ENCODE measurements at regions not wholly inside any gene's neighbourhood (a gene's known extent, or its start where the extent isn't known, plus 50 kb on each side); places are given as distances from the start of the nearest gene placed in this dataset.

DNA sequence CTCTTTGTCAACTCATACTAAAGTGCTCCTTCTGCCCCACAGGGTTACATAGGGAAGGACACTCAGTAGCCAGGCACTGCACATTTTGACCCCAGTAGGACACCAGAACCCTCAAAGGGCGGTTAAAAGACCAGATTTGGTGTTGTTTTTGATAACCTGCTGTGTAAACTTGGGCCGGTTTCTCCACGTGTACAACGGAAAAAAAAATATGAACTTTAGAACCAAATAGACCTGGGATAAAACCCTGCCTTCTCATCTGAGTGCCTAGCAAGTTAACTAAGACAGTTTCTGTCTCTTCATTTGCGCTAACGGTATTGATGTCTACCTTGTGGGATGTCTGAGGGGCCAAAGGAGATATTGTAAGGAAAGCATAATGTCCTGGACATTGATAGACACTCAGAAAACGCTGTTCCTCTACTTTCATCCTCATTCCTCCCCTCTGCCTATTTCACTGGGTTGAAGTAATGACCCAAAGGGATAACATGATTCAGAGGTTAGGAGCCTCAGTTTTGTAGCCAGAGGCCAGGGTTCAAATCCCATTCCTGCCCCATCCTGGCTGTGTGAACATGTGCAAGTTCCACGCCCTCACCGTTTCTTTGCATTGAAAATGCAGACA lies 155.9 kb upstream of the LPP start:
- 87% methylated on average over 9 of the region's 9 CpGs for WGBS, 2 donors

DNA sequence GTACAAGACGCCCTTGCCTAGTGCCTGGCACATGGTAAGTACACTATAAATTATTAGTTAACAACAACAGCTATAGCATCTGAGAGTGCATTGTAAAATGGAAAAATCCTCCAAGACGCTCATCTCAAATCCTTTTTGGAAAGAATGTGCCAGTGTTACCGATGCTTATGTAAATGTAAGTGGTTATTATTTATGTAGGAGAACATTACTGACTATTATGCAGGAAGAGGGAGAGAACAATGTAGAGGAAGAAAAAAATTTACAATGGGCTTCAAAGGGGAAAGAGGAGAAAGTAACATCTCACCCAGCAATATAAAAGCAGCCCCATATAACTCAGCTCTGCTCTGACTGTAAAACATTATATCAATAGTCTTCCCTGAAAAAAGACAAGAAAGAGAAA lies 155.3 kb upstream of the LPP start:
- Histone ChIP-seq H3K4me3 (no peak overlapping the region), H3K9me3 (no peaks in the 10 kb centered on the region), H3K27me3 (no peaks in the 10 kb centered on the region), H3K4me1 (no peaks in the 10 kb centered on the region), H3K36me3 (ENCODE audit: low read depth, missing control alignments) (no peaks in the 10 kb centered on the region), H3K27ac (no peak overlapping the region)
- 89 to 91% methylated on average over 3 of the region's 3 CpGs for WGBS, 2 donors
- DNase-seq, result no peak
- intact Hi-C loops (cut with DNase I; ENCODE audit: low total_unique reads), result no loop called here
- TF ChIP-seq, protein P1, sequence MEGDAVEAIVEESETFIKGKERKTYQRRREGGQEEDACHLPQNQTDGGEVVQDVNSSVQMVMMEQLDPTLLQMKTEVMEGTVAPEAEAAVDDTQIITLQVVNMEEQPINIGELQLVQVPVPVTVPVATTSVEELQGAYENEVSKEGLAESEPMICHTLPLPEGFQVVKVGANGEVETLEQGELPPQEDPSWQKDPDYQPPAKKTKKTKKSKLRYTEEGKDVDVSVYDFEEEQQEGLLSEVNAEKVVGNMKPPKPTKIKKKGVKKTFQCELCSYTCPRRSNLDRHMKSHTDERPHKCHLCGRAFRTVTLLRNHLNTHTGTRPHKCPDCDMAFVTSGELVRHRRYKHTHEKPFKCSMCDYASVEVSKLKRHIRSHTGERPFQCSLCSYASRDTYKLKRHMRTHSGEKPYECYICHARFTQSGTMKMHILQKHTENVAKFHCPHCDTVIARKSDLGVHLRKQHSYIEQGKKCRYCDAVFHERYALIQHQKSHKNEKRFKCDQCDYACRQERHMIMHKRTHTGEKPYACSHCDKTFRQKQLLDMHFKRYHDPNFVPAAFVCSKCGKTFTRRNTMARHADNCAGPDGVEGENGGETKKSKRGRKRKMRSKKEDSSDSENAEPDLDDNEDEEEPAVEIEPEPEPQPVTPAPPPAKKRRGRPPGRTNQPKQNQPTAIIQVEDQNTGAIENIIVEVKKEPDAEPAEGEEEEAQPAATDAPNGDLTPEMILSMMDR (IDR thresholded peaks at IDR 0.05), result no peak
- no peak for TF ChIP-seq POLR2A (IDR thresholded peaks at IDR 0.05)

More for the DNA sequence above, 155.9 kb upstream of the LPP start:
- intact Hi-C loops (cut with DNase I; ENCODE audit: low total_unique reads), result no loop called here
- Histone ChIP-seq H3K4me1 (no peaks in the 10 kb centered on the region), H3K9me3 (no peaks in the 10 kb centered on the region), H3K4me3 (no peak overlapping the region), H3K27me3 (no peaks in the 10 kb centered on the region), H3K27ac (no peak overlapping the region), H3K36me3 (ENCODE audit: low read depth, missing control alignments) (no peaks in the 10 kb centered on the region)
- no peak for DNase-seq
- TF ChIP-seq, protein P1 (IDR thresholded peaks at IDR 0.05), result no peak
- no peak for TF ChIP-seq POLR2A (IDR thresholded peaks at IDR 0.05)

DNA sequence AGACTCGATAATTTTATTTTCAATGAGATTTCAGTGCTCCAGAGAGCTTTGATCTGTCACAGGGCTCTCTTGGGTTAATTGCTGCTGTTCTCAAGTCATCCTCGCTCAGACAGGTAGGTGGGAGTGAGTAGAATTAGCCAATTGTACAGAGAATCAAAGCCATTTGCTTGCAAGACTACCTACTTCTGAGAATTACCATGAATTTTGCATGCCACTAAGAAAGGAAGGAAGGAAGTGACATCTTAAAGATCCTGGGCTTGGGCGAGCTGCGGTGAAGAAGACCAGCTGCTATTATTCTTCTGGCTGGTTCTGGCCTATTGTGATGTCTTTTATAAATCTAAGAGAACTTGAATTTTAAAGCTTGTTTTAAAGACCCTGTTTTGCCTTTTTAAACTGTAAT lies 154.1 kb upstream of the LPP start:
- WGBS, 2 donors, result 73 to 84% methylated on average over 4 of the region's 4 CpGs
- no peak overlapping the region for H3K27ac ChIP-seq

DNA sequence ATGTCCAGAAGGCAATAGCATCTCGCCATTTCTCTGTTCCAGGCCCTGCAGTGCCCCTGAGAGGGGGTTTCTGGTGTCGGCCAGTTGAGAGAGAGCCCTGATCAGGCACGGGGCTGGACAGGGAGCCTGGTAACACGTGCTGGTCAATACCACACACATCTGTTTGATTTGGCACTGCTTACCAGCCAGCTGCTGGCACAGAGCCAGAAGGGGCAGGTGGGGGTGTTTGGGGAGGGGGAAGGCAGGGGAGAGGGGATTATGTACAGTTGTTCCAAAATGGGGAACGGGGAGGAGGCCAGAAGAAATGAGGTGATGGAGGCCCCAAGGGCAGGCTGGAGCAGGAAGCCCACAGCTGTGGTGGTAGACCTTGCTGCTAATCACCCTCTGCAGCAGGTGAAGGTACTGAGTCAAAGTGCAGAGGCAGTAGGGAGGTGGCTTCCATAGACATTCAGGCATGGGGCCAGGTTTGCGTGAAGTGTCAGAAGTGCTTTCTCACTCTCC lies 153.5 kb upstream of the LPP start:
- Histone ChIP-seq H3K36me3 (ENCODE audit: low read depth, missing control alignments) (no peaks in the 10 kb centered on the region), H3K9me3 (no peaks in the 10 kb centered on the region), H3K27ac (no peak overlapping the region), H3K4me3 (no peak overlapping the region), H3K4me1 (no peaks in the 10 kb centered on the region), H3K27me3 (no peaks in the 10 kb centered on the region)
- TF ChIP-seq, protein P1 (IDR thresholded peaks at IDR 0.05), result no peak
- TF ChIP-seq POLR2A (IDR thresholded peaks at IDR 0.05), result no peak
- WGBS, 2 donors, result 66 to 67% methylated on average over 6 of the region's 6 CpGs
- DNase-seq, result no peak
- intact Hi-C loops (cut with DNase I; ENCODE audit: low total_unique reads), result no loop called here

More for the DNA sequence above, 154.1 kb upstream of the LPP start:
- TF ChIP-seq, protein P1 (IDR thresholded peaks at IDR 0.05), result no peak
- TF ChIP-seq POLR2A (IDR thresholded peaks at IDR 0.05), result no peak
- Histone ChIP-seq H3K27me3 (no peaks in the 10 kb centered on the region), H3K4me3 (no peak overlapping the region), H3K9me3 (no peaks in the 10 kb centered on the region), H3K36me3 (ENCODE audit: low read depth, missing control alignments) (no peaks in the 10 kb centered on the region), H3K4me1 (no peaks in the 10 kb centered on the region)
- intact Hi-C loops (cut with DNase I; ENCODE audit: low total_unique reads), result no loop called here
- no peak for DNase-seq

DNA sequence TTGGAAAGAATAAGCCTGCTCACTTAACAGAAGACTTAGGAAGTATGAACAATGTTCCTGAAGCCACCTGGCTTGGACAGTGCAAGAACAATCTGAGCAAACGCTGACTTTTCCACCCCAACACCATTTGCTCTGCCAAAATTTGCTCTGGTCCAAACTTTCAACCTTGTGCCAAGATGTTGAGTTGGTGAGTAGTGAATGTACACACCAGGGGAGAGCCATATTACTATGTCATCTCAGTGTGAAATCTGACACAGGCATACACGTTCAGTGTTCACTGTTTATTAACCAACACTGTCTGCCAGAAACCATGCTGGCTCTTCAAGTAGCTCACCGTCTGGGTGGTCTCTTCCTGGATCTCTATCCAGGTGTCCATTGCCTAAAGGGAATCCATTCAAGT lies 152.9 kb upstream of the LPP start:
- WGBS, 2 donors, result 51 to 59% methylated on average over 3 of the region's 3 CpGs
- no peak for DNase-seq
- Histone ChIP-seq H3K9me3 (no peaks in the 10 kb centered on the region), H3K4me1 (no peaks in the 10 kb centered on the region), H3K36me3 (ENCODE audit: low read depth, missing control alignments) (no peaks in the 10 kb centered on the region), H3K27me3 (no peaks in the 10 kb centered on the region), H3K4me3 (no peak overlapping the region), H3K27ac (no peak overlapping the region)
- intact Hi-C loops (cut with DNase I; ENCODE audit: low total_unique reads), result no loop called here
- TF ChIP-seq, protein P1 (IDR thresholded peaks at IDR 0.05), result no peak
- TF ChIP-seq POLR2A (IDR thresholded peaks at IDR 0.05), result no peak
